ENCODE measurements at regions not wholly inside any gene's neighbourhood (a gene's known extent, or its start where the extent isn't known, plus 50 kb on each side); places are given as distances from the start of the nearest gene placed in this dataset.

- peaks cover 7% of the 10 kb centered on the region for H3K9me3 Mint-ChIP-seq (ENCODE audit: insufficient read depth)
- ATAC-seq (ENCODE audit: low read depth) (no peak), DNase-seq (no peak)
- Histone ChIP-seq H3K27me3 (replicated peaks in 1 of 4; ENCODE audit: control extremely low read depth in 1 of 4, control insufficient read depth in 3 of 4, insufficient read depth in 4 of 4, low read length in 3 of 4) (no peaks in the 10 kb centered on the region), H3K9ac (ENCODE audit: low read length) (no peak overlapping the region), H4K20me1 (ENCODE audit: control insufficient read depth, insufficient read depth, low read length, poor library complexity, severe bottlenecking) (no peaks in the 10 kb centered on the region), H2AFZ (ENCODE audit: insufficient read depth, low read depth, low read length, poor library complexity, severe bottlenecking) (no peak overlapping the region), H3K4me2 (replicated peaks; ENCODE audit: low read depth, low read length, poor library complexity, severe bottlenecking) (no peak overlapping the region), H3K36me3 (replicated peaks in 1 of 2; ENCODE audit: control extremely low read depth in 1 of 2, control insufficient read depth in 1 of 2, extremely low read depth in 1 of 2, insufficient read depth in 2 of 2, low read length in 1 of 2) (no peaks in the 10 kb centered on the region), H3K4me3 (ENCODE audit: control extremely low read depth in 1 of 5, extremely low read depth in 1 of 5, insufficient read depth in 1 of 5, low read depth in 2 of 5, low read length in 4 of 5) (no peak overlapping the region), H3K79me2 (ENCODE audit: control insufficient read depth, insufficient read depth, low read length) (no peaks in the 10 kb centered on the region), H3K9me3 (ENCODE audit: control extremely low read depth in 1 of 3, control insufficient read depth in 2 of 3, insufficient read depth in 1 of 3, low read length in 2 of 3) (peaks cover 0 to 30% (median 0%) of the 10 kb centered on the region in 3 donors), H3K4me1 (ENCODE audit: control insufficient read depth in 2 of 2, insufficient read depth in 2 of 2, low read length in 2 of 2) (no peaks in the 10 kb centered on the region), H3K27ac (ENCODE audit: low read length in 2 of 2) (no peak overlapping the region)
- H3K27ac Mint-ChIP-seq: no peak overlapping the region
- no peak overlapping the region for H3K4me3 Mint-ChIP-seq
- ChIA-PET POLR2A (no interaction called here), CTCF (no interaction called here)
- 67% methylated on average over 1 of the region's 2 CpGs for WGBS (ENCODE audit: insufficient coverage)
- intact Hi-C loops (cut with micrococcal nuclease): no loop called here
- H3K4me1 Mint-ChIP-seq: no peaks in the 10 kb centered on the region
- peaks cover 6% of the 10 kb centered on the region for H3K27me3 Mint-ChIP-seq
- TF ChIP-seq CTCF (IDR thresholded peaks at IDR 0.05): no peak
- no peak for TF ChIP-seq EZH2 (IDR thresholded peaks at IDR 0.05; ENCODE audit: borderline replicate concordance, insufficient read depth, low read depth, low read length, poor library complexity, severe bottlenecking)
These were observed 99.0 kb upstream of the ZNF536 start for GRCh38 chr19:30273184-30273583.

GRCh38 chr19:30274987-30275386, 97.2 kb upstream of the ZNF536 start:
- Histone ChIP-seq H3K4me1 (ENCODE audit: control insufficient read depth in 2 of 2, insufficient read depth in 2 of 2, low read length in 2 of 2) (no peaks in the 10 kb centered on the region), H3K4me2 (replicated peaks; ENCODE audit: low read depth, low read length, poor library complexity, severe bottlenecking) (no peak overlapping the region), H4K20me1 (ENCODE audit: control insufficient read depth, insufficient read depth, low read length, poor library complexity, severe bottlenecking) (no peaks in the 10 kb centered on the region), H3K27ac (ENCODE audit: low read length in 2 of 2) (no peak overlapping the region), H3K9me3 (ENCODE audit: control extremely low read depth in 1 of 3, control insufficient read depth in 2 of 3, insufficient read depth in 1 of 3, low read length in 2 of 3) (peaks cover 0 to 35% (median 0%) of the 10 kb centered on the region in 3 donors), H2AFZ (ENCODE audit: insufficient read depth, low read depth, low read length, poor library complexity, severe bottlenecking) (no peak overlapping the region), H3K36me3 (replicated peaks in 1 of 2; ENCODE audit: control extremely low read depth in 1 of 2, control insufficient read depth in 1 of 2, extremely low read depth in 1 of 2, insufficient read depth in 2 of 2, low read length in 1 of 2) (no peaks in the 10 kb centered on the region), H3K27me3 (replicated peaks in 1 of 4; ENCODE audit: control extremely low read depth in 1 of 4, control insufficient read depth in 3 of 4, insufficient read depth in 4 of 4, low read length in 3 of 4) (no peaks in the 10 kb centered on the region), H3K79me2 (ENCODE audit: control insufficient read depth, insufficient read depth, low read length) (no peaks in the 10 kb centered on the region), H3K4me3 (ENCODE audit: control extremely low read depth in 1 of 5, extremely low read depth in 1 of 5, insufficient read depth in 1 of 5, low read depth in 2 of 5, low read length in 4 of 5) (no peak overlapping the region), H3K9ac (ENCODE audit: low read length) (no peak overlapping the region)
- Mint-ChIP-seq H3K4me3 (no peak overlapping the region), H3K27me3 (no peaks in the 10 kb centered on the region), H3K9me3 (ENCODE audit: insufficient read depth) (peaks cover 7% of the 10 kb centered on the region), H3K4me1 (no peaks in the 10 kb centered on the region), H3K27ac (no peak overlapping the region)
- WGBS (ENCODE audit: insufficient coverage): 94% methylated on average over 3 of the region's 3 CpGs
- intact Hi-C loops (cut with micrococcal nuclease): no loop called here
- TF ChIP-seq EZH2 (IDR thresholded peaks at IDR 0.05; ENCODE audit: borderline replicate concordance, insufficient read depth, low read depth, low read length, poor library complexity, severe bottlenecking): no peak
- TF ChIP-seq CTCF (IDR thresholded peaks at IDR 0.05): no peak
- DNase-seq (no peak), ATAC-seq (ENCODE audit: low read depth) (no peak)
- CTCF ChIA-PET: no interaction called here
- POLR2A ChIA-PET: no interaction called here
